ENCODE measurements at regions not wholly inside any gene's neighbourhood (a gene's known extent, or its start where the extent isn't known, plus 50 kb on each side); places are given as distances from the start of the nearest gene placed in this dataset.

DNA sequence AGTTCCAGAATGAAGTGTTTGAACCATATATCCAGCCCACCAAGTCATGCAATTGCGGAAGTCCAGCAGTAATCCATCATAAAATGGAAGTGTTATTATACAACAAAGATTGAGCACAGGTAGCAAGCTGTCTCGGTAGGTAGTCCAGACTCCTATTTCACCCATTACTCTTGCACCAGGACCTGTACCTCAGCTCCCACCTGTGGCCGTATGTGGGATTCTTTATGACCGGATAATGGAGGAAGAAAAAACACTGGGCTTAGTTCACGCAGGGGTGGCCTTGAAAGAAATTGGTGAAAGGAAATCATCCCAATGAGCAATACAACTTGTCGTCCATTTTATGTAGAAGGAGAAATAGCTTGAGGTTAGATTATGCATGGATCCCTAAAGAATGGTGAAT is 216.3 kb downstream of the ESM1 start:
- no peak overlapping the region; the same call in 1 of the 2 replicates for H3K27ac Mint-ChIP-seq
- no peaks in the 10 kb centered on the region for H3F3A ChIP-seq (replicated peaks; ENCODE audit: low read depth)
- no peak overlapping the region for H3K4me3 Mint-ChIP-seq
- H4K20me1 ChIP-seq (replicated peaks; ENCODE audit: insufficient read depth): no peaks in the 10 kb centered on the region
- no peaks in the 10 kb centered on the region for H3K79me2 ChIP-seq (replicated peaks; ENCODE audit: insufficient read depth)
- H3K36me3 Mint-ChIP-seq (ENCODE audit: low read depth): no peaks in the 10 kb centered on the region
- H3K4me3 ChIP-seq: no peak overlapping the region
- H3K4me2 ChIP-seq: no peak overlapping the region
- peak; percentile 45 for DNase-seq (ENCODE audit: low spot score)
- no peaks in the 10 kb centered on the region for H3K27me3 ChIP-seq (ENCODE audit: insufficient read depth)
- H3K9me2 ChIP-seq (ENCODE audit: insufficient read depth): peaks cover 9% of the 10 kb centered on the region; the same call in 1 of the 2 replicates
- TF ChIP-seq, protein P1, sequence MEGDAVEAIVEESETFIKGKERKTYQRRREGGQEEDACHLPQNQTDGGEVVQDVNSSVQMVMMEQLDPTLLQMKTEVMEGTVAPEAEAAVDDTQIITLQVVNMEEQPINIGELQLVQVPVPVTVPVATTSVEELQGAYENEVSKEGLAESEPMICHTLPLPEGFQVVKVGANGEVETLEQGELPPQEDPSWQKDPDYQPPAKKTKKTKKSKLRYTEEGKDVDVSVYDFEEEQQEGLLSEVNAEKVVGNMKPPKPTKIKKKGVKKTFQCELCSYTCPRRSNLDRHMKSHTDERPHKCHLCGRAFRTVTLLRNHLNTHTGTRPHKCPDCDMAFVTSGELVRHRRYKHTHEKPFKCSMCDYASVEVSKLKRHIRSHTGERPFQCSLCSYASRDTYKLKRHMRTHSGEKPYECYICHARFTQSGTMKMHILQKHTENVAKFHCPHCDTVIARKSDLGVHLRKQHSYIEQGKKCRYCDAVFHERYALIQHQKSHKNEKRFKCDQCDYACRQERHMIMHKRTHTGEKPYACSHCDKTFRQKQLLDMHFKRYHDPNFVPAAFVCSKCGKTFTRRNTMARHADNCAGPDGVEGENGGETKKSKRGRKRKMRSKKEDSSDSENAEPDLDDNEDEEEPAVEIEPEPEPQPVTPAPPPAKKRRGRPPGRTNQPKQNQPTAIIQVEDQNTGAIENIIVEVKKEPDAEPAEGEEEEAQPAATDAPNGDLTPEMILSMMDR (conservative IDR thresholded peaks at IDR 0.05; ENCODE audit: low read depth in 2 of 2): peak; percentile 44 to 67
- TF ChIP-seq, protein P2, sequence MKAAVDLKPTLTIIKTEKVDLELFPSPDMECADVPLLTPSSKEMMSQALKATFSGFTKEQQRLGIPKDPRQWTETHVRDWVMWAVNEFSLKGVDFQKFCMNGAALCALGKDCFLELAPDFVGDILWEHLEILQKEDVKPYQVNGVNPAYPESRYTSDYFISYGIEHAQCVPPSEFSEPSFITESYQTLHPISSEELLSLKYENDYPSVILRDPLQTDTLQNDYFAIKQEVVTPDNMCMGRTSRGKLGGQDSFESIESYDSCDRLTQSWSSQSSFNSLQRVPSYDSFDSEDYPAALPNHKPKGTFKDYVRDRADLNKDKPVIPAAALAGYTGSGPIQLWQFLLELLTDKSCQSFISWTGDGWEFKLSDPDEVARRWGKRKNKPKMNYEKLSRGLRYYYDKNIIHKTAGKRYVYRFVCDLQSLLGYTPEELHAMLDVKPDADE (IDR thresholded peaks at IDR 0.05): no peak
- peak; percentile 83 for ATAC-seq
- no peaks in the 10 kb centered on the region for H3K4me1 ChIP-seq (ENCODE audit: insufficient read depth)
- no peaks in the 10 kb centered on the region for H3K36me3 ChIP-seq (ENCODE audit: insufficient read depth)
- H2AFZ ChIP-seq: no peak overlapping the region
- no peaks in the 10 kb centered on the region for H3K27me3 Mint-ChIP-seq (ENCODE audit: insufficient read depth, low read depth, poor library complexity)
- H3K27ac ChIP-seq (ENCODE audit: low read depth): no peak overlapping the region
- H3K4me1 Mint-ChIP-seq: no peaks in the 10 kb centered on the region
- no peaks in the 10 kb centered on the region for H3K9me3 Mint-ChIP-seq

DNA sequence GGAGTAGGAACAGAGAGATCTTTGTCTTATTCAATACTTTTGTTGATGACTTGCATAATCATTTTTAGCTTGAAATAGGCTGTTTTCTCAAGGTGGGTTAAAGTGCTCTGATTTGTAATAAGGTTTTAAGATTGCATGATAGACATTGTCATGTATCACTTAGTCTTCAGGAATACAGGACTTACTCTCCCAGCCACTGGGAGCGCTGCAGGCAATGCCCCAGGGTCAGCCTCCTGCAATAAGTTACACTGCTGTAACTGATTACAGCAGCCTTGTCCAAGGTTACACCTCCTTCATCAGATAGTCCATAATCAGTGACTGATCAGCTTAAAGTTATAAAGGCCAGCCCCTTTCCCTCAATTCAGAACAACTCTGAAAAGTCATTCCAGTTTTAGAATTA is 218.6 kb downstream of the ESM1 start:
- H3K27ac ChIP-seq (ENCODE audit: low read depth): no peak overlapping the region
- H3K4me2 ChIP-seq: no peak overlapping the region
- Mint-ChIP-seq H3K36me3 (ENCODE audit: low read depth) (no peaks in the 10 kb centered on the region), H3K4me1 (no peaks in the 10 kb centered on the region), H3K27me3 (ENCODE audit: insufficient read depth, low read depth, poor library complexity) (no peaks in the 10 kb centered on the region), H3K27ac (no peak overlapping the region), H3K4me3 (no peak overlapping the region), H3K9me3 (no peaks in the 10 kb centered on the region)
- no peak overlapping the region for H3K4me3 ChIP-seq
- TF ChIP-seq, protein P1 (conservative IDR thresholded peaks at IDR 0.05; ENCODE audit: low read depth in 2 of 2): peak; percentile 43
- TF ChIP-seq EZH2phosphoT487 (IDR thresholded peaks at IDR 0.05; ENCODE audit: unreplicated experiment): no peak
- H3K9me2 ChIP-seq (ENCODE audit: insufficient read depth): peaks cover 7% of the 10 kb centered on the region; the same call in 1 of the 2 replicates
- H3K36me3 ChIP-seq (ENCODE audit: insufficient read depth): no peaks in the 10 kb centered on the region
- H3K4me1 ChIP-seq (ENCODE audit: insufficient read depth): no peaks in the 10 kb centered on the region
- no peaks in the 10 kb centered on the region for H4K20me1 ChIP-seq (replicated peaks; ENCODE audit: insufficient read depth)
- H3F3A ChIP-seq (replicated peaks; ENCODE audit: low read depth): no peaks in the 10 kb centered on the region
- no peaks in the 10 kb centered on the region for H3K27me3 ChIP-seq (ENCODE audit: insufficient read depth)
- no peaks in the 10 kb centered on the region for H3K79me2 ChIP-seq (replicated peaks; ENCODE audit: insufficient read depth)
- DNase-seq (ENCODE audit: low spot score): peak; percentile 12
- ATAC-seq: no peak
- H2AFZ ChIP-seq: no peak overlapping the region

Measured in GM23338 (cell line).